ENCODE measurements at regions not wholly inside any gene's neighbourhood (a gene's known extent, or its start where the extent isn't known, plus 50 kb on each side); places are given as distances from the start of the nearest gene placed in this dataset.
"Not testable (repeated sequence)": the region's sequence is repeated elsewhere in the genome, so short reads cannot be mapped to it uniquely, and the experiment has no call there.

DNA sequence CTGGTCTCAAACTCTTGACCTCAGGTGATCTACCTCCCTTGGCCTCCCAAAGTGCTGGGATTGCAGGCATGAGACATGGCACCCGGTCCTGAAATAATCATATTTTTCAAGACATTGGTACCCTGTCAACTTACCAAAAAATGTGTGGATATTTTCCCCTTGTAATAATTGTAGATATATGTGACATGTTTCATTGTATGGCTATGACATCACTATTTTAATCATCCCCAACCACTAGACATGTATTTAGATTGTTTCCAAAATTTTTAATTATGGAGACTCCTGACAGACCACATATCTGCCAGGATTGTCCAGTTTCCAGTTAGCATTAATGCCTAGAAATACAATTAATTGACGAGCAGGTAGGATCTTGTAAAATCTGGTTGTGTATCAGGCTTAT, 96.7 kb upstream of the NEGR1 start:
- H3K9me3 ChIP-seq: no peaks in the 10 kb centered on the region
- no peak overlapping the region for H3K4me3 ChIP-seq
- no peak overlapping the region for H3K27ac ChIP-seq
- no peaks in the 10 kb centered on the region for H3K27me3 ChIP-seq (replicated peaks; ENCODE audit: insufficient read depth)
- ATAC-seq (ENCODE audit: insufficient number of reproducible peaks, low FRiP score, low read depth) (no peak), DNase-seq (ENCODE audit: low spot score) (no peak)
- TF ChIP-seq, protein P1, sequence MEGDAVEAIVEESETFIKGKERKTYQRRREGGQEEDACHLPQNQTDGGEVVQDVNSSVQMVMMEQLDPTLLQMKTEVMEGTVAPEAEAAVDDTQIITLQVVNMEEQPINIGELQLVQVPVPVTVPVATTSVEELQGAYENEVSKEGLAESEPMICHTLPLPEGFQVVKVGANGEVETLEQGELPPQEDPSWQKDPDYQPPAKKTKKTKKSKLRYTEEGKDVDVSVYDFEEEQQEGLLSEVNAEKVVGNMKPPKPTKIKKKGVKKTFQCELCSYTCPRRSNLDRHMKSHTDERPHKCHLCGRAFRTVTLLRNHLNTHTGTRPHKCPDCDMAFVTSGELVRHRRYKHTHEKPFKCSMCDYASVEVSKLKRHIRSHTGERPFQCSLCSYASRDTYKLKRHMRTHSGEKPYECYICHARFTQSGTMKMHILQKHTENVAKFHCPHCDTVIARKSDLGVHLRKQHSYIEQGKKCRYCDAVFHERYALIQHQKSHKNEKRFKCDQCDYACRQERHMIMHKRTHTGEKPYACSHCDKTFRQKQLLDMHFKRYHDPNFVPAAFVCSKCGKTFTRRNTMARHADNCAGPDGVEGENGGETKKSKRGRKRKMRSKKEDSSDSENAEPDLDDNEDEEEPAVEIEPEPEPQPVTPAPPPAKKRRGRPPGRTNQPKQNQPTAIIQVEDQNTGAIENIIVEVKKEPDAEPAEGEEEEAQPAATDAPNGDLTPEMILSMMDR (IDR thresholded peaks at IDR 0.05): no peak
- H3K36me3 ChIP-seq: no peaks in the 10 kb centered on the region
- H3K4me1 ChIP-seq (ENCODE audit: control insufficient read depth in 1 of 2, low read depth in 2 of 2): no peaks in the 10 kb centered on the region

DNA sequence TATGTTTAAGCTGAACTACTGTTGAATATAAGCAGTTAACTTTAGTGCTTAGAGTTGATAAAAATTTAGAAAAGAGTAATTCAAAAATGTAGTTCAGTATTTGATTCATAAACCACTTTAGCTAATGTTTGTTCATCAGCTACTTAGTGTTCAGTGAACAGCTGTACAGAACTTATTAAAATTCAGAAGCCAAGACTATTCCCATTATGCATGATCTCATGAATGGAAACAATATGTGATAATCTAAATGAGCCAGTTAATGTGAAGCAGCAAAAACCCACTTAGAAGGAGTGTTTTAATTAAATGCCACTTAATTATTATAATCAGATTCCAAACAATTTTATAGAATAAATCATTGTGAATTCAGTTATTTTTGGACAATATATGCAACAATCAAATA, 92.9 kb upstream of the NEGR1 start:
- Histone ChIP-seq H3K27me3 (replicated peaks; ENCODE audit: insufficient read depth) (no peaks in the 10 kb centered on the region), H3K4me1 (ENCODE audit: control insufficient read depth in 1 of 2, low read depth in 2 of 2) (no peaks in the 10 kb centered on the region), H3K27ac (no peak overlapping the region), H3K36me3 (no peaks in the 10 kb centered on the region), H3K9me3 (no peaks in the 10 kb centered on the region), H3K4me3 (no peak overlapping the region)
- TF ChIP-seq, protein P1 (IDR thresholded peaks at IDR 0.05): no peak
- no peak for ATAC-seq (ENCODE audit: insufficient number of reproducible peaks, low FRiP score, low read depth)
- no peak for DNase-seq (ENCODE audit: low spot score)

DNA sequence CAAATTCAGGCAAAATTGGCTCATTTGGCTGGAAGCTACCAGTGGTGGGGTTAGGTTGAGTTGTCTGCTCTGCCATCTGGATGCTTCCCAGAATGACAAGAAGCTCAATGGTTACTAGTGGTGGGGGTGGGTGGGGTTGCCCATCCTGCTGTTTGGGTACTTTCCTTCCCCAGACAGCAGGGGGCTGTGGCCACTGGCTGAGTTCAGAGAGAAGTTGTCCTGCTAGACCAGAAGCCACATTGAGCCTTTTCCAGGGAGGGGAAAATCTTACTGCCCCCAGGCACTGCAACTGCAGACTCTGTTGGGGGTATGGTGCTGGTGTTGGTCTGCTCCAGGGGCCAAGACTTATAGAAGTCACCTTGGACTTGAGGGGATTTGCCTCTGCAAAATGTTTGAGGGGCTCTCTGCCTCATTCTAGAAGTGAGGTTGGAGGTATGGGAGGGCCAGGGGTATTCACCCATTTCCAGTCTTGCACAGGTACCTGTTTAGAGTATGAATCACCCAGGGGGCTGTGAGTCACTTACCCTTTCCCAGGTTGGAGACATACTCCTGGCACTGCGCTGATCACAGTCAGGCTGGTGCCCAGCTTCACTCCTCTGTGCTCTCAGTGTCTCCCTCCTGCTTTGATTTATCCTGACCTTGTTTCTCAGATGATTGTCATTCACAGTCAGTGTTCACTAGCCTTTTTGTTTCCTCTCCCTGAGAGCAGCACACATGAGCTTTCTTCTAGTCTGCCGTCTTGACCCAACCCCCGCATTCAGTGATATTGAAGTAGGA, 89.1 kb upstream of the NEGR1 start:
- no peaks in the 10 kb centered on the region for H3K4me1 ChIP-seq (ENCODE audit: control insufficient read depth in 1 of 2, low read depth in 2 of 2)
- no peak overlapping the region for H3K27ac ChIP-seq
- DNase-seq (ENCODE audit: low spot score) (no peak), ATAC-seq (ENCODE audit: insufficient number of reproducible peaks, low FRiP score, low read depth) (no peak)
- TF ChIP-seq, protein P1 (IDR thresholded peaks at IDR 0.05): no peak
- no peaks in the 10 kb centered on the region for H3K36me3 ChIP-seq
- H3K9me3 ChIP-seq: no peaks in the 10 kb centered on the region
- H3K4me3 ChIP-seq: no peak overlapping the region
- H3K27me3 ChIP-seq (replicated peaks; ENCODE audit: insufficient read depth): no peaks in the 10 kb centered on the region

DNA sequence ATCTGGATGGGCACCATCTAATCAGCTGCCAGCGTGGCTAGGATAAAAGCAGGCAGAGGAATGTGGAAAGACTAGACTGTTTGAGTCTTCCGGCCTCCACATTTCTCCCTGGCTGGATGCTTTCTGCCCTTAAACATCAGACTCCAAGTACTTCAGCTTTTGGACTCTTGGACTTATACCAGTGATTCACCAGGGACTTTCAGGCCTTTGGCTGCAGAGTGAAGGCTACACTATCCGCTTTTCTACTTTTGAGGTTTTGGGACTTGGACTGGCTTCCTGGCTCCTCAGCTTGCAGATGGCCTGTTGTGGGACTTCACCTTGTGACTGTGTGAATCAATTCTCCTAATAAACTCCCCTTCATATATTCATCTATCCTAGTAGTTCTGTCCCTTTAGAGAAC, 88.5 kb upstream of the NEGR1 start:
- not testable (repeated sequence) for H3K27me3 ChIP-seq (replicated peaks; ENCODE audit: insufficient read depth); H3K36me3 ChIP-seq; H3K4me1 ChIP-seq (ENCODE audit: control insufficient read depth in 1 of 2, low read depth in 2 of 2); H3K9me3 ChIP-seq; H3K4me3 ChIP-seq; DNase-seq (ENCODE audit: low spot score); H3K27ac ChIP-seq; ATAC-seq (ENCODE audit: insufficient number of reproducible peaks, low FRiP score, low read depth)

DNA sequence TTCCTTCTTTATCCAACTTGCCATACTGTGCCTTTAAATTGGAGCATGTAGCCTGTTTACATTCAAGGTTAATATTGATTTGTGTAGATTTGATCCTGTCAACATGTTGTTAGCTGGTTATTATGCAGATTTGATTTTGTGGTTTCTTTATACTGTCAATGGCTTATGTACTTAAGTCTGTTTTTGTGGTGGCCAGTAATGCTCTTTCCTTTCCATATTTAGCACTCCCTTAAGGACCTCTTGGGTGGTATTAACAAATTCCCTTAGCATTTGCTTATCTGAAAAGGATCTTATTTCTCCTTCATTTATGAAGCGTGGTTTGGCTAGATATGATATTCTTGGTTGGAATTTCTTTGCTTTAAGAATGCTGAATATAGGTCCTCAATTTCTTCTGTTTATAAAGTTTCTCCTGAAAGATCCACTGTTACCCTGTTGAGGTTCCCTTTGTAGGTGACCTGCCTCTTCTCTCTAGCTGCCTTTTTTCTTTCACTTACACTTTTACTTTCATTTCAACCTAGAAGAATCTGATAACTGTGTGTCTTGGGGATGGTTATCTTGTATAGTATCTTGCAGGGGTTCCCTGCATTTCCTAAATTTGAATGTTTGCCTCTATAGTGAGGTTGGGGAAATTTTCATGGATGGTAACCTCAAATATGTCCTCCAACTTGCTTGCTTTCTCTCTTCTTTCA, 86.9 kb upstream of the NEGR1 start:
- Histone ChIP-seq H3K27me3 (replicated peaks; ENCODE audit: insufficient read depth) (no peaks in the 10 kb centered on the region), H3K27ac (no peak overlapping the region), H3K4me3 (no peak overlapping the region), H3K36me3 (no peaks in the 10 kb centered on the region), H3K9me3 (no peaks in the 10 kb centered on the region), H3K4me1 (ENCODE audit: control insufficient read depth in 1 of 2, low read depth in 2 of 2) (no peaks in the 10 kb centered on the region)
- ATAC-seq (ENCODE audit: insufficient number of reproducible peaks, low FRiP score, low read depth) (no peak), DNase-seq (ENCODE audit: low spot score) (no peak)
- TF ChIP-seq, protein P1 (IDR thresholded peaks at IDR 0.05): no peak

Measured in thoracic aorta (tissue), 2 donors.